SH-SY5Y (cell line): ENCODE measurements at regions not wholly inside any gene's neighbourhood (a gene's known extent, or its start where the extent isn't known, plus 50 kb on each side); places are given as distances from the start of the nearest gene placed in this dataset.

Source experiments
- GATA2 ChIP-seq: IDR thresholded peaks from 2 replicates; pipeline ENCODE4 v1.6.1; 2011; ENCODE audit warnings: mild to moderate bottlenecking, low read depth, low read length
- GATA3 ChIP-seq: IDR thresholded peaks from 2 replicates; pipeline ENCODE4 v1.6.1; 2011; ENCODE audit warnings: low read depth, mild to moderate bottlenecking, low read length, moderate library complexity

DNA sequence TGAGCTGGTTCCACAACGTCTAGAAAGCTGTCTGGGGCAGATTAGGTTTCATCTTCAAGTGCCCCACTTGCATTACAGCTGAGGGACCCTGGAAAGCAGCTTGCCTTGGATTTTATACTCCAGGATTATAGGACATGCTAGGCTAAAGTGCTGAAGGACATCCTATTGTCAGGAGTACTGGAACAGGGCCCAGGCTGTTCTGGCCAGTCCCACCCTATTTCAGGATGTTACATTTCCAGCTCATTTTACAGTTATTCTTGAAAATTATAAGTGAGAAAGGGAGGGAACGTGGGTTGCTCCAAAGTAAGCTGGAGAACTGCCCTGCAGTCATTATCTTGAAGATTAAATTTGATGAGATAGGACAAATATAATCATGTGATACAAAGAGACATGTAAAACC is 71.0 kb upstream of the UGT8 start:
- TF ChIP-seq GATA2 = no peak
- no peak for TF ChIP-seq GATA3
